NCI-H526 (cell line): ENCODE measurements at regions not wholly inside any gene's neighbourhood (a gene's known extent, or its start where the extent isn't known, plus 50 kb on each side); places are given as distances from the start of the nearest gene placed in this dataset.
"Not testable (repeated sequence)": the region's sequence is repeated elsewhere in the genome, so short reads cannot be mapped to it uniquely, and the experiment has no call there.

Experiments used
- DNase-seq, 2 experiments: peaks; one replicate each; lab custom pipeline; 2025; lab: John Stamatoyannopoulos, UW

DNA sequence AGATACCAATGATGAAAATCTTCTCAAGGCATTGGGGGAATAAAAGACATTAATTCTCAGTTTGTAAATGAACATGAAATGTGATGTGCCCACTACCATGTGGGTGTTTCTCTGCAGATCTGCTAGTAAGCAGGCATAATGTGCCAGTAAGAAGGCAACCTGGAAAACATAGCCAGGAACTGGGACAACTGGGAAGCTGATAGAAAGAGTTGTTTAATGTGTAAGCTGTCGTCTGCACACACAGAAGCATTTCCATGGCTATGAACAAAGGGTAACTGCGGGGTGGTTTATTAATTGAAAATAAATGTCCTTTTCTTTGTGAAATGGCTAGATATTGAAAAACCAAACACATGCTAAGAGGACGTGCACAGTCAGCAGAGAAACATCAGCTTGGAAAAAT, 52.0 kb downstream of the ZC3H11B start:
- DNase-seq, result no peak

DNA sequence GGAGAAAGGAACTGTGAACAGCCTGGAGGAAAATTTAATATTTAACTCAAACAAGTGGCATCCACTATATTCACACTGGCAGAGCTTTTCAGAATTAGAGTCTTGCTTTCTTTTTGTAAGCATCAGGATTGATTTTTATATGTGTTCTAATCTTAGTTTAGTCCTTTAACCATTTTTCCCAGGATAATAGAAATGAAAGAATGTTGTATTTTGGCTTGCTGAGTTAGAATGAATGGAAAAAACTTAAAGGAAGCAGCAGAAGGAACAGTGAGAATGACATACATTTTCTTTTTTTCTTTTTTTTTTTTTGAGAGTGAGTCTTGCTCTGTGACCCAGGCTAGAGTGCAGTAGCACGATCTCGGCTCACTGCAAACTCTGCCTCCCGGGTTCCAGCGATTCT, 53.0 kb downstream of the ZC3H11B start:
- no peak for DNase-seq

DNA sequence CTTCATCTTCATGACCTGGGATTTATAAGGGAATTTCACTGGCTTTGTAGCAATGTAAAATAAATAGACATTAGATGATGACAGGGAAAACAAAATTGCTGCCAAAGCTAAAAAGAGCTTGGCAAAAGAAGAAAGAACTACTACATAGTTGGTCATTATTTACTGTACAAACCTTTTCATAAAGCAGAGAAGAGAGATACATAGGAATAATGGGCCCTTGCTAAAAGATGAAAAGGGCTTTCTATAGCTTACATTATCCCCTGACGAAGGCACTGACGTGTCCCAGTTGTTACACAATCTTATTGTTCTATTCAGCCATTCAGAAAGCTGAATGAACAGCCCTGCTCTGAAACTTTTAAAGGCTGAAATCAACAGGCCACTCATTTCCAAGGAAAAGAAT, 57.1 kb downstream of the ZC3H11B start:
- no peak for DNase-seq

DNA sequence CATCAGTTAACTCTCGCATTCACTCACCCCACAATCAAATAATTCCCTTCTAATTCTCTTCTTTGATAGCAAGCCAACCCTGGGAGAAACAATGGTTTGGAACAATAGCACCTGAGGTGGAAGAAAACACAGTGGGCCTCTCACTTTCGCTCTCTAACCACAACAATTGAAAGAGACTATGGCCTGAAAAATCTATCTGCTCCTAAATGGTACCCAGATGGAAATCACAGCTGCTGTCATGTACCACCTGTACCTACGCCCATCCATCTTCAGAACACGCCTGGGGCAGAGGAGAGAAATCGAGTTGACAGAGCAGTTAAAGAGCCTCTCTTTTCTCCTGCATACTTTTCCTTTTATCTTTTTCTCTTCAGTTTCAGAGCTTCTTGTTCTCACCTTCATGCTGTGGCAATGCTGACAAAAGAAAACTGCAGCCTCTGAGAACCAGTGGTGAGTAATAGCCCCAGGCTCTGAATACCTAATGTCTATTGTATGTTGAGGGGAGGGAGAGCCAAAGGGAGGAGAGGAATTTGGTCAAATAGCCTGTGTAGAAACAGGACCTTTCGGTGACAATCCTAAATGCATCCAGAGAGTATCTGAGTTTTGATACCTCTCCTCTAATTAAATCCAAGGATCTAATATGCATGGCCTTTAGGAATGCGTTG, 57.7 kb downstream of the ZC3H11B start:
- no peak for DNase-seq

DNA sequence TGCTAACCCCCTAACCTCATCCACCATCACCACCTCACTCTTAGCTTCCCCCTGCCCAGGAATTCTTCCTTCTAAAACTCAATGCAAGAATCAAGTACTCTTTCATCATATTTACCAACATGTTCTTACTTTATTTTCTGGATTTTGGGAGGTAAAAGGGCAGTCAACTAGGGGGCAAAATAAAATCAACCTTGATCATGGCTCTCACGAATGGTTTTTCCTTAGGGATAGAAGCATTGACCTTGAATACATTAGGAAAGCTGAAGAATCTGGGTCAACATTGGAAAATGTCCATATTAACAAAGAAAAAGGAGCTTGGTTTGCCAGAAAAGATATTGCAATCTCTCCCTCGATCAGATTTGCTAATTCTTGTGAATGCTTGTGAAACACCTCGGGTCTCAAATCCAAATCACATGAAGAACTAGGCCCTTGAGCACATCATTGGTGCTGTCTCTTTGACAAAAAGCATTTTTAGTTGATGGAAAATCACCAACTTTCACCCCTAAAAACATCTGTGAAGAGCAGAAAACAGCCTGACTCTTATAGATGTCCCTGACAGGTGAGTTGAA, 58.9 kb downstream of the ZC3H11B start:
- DNase-seq, result no peak

DNA sequence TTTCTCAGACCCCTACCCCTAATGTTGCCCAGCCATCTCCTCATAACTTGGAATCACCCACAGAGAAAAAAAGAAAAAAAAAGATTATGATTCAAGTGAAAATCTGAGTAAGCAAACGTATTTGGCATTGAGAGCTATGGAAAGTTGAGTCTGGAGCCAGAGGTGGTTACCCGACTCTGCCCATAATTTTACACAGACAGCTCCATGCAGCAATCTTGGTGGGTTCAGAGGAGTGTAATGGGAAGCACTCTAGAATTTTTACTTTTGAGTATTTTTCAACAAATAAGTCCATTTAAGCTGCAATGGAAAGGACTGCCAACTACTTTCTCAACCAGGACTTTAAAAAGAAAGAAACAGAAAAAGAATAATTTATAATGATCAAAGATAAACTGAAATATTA, 62.7 kb downstream of the ZC3H11B start:
- DNase-seq, result no peak

DNA sequence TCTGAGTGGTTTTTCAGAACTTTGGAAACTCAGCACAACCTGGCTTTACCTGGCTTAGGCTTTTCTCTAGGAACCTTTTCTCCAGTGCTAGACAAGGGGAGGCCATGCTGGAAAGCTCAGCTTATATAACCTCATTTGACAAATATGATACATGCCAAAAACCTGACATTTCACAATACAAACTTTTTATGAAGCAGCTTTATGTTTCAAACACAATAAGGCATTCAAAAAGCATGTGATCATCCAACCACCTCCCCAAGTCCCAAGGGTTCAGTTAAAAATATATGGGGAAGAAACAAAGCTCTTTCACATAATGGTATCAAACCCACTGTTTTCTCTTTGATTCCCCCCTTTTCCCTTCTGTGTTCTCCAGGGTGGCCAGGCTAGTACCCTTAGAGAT, 63.7 kb downstream of the ZC3H11B start:
- DNase-seq, result no peak

DNA sequence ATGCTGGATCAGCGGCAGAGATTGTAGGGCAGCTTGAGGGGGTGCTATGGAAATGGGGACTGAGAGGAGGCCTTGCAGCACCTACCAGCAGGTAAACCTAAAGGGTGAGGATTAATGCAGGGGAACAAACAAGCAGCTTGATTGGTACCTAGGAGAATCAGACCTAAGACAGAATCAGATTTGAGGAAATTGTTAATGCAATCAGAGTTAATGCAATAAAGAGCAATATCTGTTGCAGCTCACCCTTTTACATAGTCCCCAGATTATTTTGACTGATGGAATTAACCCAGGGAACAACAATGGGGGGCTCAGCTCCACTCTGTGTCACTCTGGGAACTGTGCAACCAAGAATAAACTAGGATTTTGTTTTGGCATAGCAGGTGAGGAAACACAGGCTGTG, 64.5 kb downstream of the ZC3H11B start:
- no peak for DNase-seq

DNA sequence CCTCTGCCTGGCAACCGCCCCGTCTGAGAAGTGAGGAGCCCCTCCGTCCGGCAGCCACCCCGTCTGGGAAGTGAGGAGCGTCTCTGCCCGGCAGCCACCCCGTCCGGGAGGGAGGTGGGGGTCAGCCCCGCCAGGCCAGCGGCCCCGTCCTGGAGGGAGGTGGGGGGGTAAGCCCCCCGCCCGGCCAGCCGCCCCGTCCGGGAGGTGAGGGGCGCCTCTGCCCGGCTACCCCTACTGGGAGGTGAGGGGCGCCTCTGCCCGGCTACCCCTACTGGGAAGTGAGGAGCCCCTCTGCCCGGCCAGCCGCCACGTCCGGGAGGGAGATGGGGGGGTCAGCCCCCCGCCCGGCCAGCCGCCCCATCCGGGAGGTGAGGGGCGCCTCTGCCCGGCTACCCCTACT, 67.1 kb downstream of the ZC3H11B start:
- DNase-seq, result not testable (repeated sequence)

DNA sequence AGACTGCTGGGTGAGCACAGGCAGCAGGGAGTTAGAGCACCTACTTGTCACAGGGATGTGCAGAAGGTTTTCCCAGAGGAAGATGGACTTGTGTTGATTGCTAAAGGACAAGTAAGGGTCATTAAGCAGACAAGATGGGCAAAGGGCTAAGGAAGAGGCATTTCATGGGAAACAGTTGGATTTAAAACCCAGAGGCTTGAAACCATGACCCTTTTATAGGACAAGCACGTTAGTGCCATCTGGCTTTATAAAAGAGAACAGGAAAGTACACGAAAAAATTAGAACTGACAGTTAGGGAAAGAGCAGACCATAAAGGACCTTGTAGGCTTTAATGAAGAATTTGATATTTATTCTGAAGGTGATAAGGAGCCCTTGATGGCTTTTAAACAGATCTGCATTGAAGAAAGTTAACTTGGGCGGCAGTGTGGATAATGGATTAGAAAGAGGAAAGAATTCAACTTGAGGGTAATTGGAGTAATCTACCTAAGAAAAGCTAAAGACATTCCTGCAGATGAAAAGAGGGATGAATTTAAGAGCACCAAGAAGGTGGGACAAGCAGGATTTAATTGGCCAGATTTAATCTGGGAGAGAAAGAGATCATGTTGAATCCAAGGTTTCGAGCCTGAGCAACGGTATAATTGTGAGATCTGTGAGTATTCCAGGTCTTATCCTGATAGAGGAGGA, 68.6 kb downstream of the ZC3H11B start:
- no peak for DNase-seq

DNA sequence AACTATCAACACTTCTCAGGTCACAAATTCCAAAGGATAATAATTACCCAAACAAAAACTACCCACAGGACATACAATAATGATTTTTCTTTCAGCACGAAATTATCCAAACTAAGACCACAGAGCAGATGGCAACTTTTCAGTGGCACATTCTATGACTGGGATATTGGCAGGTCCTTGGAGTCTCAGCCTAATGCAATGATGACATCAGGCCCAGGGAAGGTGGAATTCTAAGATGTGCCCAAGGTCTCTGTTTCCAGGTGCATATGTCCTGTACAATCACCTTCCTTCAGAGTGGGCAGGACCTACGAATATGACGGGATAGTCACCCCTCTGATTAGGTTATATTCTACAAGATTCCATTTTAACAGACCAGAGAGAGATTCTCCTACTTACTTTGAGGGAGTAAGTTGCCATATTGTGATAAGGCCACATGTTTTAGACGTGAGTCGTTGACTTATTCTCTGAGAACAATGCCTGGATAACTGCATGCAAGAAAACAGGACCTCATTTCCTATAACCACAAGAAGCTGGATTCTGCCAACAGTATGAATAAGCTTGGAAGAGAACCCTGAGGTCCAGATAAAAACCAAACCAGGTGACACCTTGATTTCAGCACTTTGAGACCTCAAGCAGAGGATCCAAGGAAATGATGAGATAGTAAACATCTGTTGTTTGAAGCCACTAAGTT, 69.9 kb downstream of the ZC3H11B start:
- no peak for DNase-seq

DNA sequence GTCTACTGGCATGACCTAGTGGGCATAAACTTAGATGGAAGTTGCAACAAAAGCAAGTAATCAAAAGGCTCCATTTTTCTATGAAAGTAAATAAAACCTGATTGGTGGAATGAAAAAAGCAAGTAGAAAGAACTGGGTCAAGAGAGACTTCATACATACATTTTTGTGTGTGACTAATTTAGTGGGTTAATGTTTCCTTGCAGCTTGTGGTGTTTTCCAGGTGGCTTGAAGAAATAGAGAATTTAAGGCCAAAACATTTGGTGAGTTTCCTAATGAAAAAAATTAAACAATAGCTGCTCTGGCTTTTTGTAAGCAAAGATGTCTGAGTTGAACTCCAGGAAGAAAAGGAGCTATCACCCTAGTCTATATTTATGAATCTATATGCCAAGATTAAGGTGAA, 71.0 kb downstream of the ZC3H11B start:
- no peak for DNase-seq

DNA sequence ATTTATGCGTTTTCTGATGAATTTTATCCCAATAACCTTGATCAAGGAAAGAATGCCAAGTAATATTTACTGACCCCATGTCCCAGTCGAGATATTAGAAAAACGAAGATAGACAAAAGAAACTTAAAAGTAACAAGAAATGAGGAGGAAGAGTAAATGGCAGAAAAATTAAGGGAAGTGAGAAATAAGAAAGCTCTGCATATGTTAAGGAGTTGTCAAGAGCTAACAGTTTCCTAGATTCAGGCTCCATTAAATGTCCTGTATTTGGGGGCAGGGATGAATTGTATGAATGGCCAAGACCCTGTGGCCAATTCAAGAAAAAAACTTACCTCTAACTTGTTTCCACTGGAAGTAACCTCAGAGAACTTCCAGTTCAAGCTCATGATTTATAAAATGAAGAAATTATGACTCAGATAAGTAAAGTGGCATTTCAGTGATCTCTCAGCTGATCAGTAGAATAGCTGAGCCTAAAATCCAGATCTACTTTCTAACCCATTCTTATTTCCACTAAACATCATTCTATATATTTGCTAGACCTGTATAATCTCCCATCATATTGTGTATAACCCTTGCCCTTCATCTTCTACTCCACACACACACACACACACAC, 73.2 kb downstream of the ZC3H11B start:
- DNase-seq, result no peak

DNA sequence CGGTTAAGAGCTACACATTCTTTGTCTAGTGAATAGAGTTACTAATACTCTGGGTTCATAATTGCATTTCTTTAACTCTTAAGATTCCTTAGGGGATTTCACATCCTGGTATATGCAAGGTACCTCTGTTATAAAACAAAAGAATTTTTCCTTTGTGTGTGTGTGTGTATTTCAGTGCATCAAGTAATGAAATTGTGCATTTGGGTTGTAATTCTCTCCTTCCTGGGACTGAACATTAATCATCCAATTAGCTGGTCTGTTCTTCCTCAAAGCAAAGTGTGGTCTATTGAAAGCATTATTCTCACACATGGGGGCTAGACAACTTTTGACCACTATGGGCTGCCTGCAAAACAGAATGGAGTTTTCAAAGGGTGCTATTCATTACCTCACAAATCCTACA, 74.0 kb downstream of the ZC3H11B start:
- DNase-seq, result no peak

DNA sequence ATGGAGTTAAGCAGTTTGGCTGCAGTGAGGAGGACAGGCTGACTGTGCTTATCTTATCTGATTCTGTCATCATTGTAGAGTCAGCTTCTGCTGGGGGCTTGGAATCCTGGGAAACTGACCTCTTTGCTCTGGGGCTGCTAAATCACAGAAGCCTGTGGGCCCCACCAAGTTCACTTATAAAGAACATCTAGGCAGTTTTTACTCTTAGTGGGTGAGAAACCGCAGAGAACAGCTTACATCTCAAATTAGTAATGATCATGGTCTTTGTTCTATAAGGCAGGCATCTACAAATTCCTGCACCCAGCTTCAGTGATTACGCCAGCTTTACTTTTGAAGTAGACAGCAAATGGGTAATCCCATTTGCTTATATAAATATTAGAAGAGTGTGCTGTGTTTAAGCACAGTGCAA, 75.7 kb downstream of the ZC3H11B start:
- DNase-seq, result peak in 1 of 2 experiments; percentile 10

DNA sequence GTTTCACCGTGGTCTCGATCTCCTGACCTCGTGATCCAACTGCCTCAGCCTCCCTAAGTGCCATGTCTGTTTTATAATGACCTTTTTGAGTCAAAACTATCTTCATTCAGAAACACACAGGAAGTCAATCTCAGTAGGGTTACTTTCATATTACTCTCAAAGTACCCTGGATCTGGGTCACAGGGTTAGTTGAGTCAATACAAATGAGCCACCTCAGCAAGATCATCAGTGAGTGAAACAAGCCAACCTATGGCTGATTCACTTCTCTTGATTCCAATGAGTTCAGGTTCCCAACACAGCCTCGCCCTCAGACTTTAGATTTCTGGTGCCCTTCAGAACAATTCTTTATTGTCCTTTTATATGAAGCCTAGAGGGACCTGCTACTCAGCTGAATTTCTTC, 76.9 kb downstream of the ZC3H11B start:
- no peak for DNase-seq

DNA sequence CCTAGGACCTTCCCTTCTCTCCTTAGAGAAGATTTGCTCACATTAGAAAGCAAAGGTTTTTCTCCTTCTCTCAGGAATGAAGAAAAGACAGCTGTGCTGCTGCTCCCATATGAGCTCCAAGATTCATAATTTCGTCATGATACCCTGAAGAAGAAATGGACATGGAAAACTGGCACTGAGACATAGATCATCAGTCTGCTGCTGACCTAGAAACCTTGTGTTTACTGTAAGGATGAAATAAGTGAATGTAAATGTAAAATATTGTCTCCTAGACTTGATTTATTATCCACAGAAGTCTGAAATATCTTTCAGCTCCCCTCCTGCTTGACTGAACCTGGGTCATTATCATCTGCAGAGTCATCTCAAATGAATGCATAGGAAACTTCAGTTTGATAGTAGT, 77.9 kb downstream of the ZC3H11B start:
- DNase-seq, result no peak

DNA sequence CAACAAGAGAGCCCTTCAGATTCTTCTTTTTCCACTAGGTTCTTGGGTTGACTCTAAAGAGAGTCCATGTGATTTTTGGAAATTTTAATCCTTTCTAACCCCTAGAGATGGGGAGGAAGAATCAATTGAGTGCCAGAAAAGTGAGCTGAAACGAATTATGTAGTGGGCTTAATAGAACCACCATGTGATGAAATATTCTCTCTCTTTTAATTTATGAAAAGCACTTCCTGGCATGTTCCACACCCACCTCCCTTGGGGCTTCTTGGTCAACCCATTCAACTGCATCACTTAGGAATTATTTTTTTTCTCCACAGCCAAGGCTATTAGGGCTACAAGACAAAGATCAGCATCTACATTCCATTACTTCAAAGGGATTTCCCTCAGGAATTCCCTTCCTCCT, 79.6 kb downstream of the ZC3H11B start:
- DNase-seq, result no peak

DNA sequence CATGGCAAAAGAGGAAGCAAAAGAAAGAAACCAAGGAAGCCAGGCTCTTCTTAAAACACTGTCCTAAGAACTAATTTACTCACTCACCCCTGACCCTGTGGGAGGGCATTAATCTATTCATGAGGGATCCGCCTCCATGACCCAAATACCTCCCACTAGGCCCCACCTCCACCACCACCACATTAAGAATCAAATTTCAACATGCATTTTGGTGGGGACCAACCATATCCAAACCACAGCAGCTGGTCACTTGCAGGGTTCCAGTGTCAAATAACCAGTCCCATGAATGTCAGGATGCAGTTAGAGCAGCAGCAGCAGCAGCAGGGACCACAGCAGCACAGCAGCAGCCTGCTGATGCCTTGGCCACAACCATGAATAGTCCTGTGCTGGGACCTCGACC, 83.8 kb downstream of the ZC3H11B start:
- DNase-seq, result no peak

DNA sequence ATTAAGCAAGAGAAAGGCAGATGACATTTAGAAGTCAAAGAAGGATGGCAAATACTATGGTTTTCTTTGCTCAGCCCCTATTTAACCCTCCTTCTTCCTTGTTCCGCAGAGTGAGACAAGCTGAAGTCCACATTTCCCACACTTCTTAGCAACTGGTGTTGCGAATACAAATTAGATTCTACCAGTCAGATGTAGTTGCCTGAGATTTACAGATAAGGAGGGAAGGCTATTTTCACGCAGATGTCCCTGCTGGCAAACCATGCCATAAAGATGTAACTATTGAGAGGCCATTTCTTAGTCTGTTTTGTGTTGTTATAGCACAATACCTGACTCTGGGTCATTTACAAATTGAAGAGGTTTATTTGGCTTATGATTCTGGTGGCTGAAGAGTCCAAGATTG, 84.3 kb downstream of the ZC3H11B start:
- no peak for DNase-seq

DNA sequence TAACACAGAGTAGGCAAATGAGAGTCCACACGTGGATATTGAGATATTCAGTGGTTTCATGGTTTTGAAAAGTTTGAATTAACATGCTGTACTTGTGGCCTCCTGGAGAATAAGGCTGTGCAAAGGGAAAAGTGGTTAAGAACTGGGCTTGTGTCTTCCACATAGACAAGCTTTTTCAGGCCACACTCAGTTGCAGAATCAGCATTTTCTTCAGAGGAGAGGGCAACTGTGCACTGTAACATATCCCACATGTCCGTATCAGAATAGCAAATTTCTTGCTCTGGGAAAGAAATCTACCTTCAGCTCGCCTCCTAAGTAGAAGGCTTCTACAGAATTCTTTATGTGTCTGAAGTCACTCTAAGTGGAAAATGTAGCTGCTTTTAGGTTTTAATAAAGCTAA, 84.9 kb downstream of the ZC3H11B start:
- DNase-seq, result no peak

DNA sequence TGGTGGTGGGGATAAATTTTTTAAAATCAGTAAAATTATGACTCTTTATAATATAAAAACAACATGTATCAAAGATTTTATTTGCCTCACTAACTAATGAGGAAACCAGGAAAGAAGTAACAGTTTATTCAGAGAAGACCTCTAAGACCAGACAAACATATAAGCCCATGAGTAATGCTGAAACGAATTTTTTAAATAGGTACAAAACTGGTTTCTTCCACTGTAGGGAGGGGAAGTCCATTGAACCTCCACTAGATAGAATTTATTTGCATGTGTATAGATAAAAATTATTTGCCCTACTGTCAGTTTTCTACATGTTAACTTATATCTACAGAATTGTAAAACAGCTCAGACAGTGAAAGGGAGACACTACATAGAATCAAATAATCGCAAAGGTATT, 86.8 kb downstream of the ZC3H11B start:
- no peak for DNase-seq

DNA sequence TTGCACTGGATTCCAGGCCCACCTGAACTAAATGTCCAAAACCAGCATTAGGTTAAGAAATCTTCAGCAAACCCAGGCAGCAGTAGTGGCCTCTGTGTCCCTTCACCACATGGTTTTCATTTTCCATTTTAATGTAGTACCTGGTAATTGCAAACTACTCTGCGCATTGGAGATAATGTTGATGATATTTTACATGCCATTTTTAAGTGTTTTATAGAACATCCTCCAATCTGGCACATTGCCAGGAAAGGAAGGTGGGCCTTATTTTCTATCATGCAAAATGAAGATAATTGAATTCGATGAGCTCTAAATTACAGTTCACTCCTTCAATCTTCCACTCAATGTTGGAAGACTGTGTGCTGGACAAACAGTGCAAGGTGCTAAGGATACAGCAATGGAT, 89.5 kb downstream of the ZC3H11B start:
- DNase-seq, result no peak
